ENCODE measurements at regions not wholly inside any gene's neighbourhood (a gene's known extent, or its start where the extent isn't known, plus 50 kb on each side); places are given as distances from the start of the nearest gene placed in this dataset.

DNA sequence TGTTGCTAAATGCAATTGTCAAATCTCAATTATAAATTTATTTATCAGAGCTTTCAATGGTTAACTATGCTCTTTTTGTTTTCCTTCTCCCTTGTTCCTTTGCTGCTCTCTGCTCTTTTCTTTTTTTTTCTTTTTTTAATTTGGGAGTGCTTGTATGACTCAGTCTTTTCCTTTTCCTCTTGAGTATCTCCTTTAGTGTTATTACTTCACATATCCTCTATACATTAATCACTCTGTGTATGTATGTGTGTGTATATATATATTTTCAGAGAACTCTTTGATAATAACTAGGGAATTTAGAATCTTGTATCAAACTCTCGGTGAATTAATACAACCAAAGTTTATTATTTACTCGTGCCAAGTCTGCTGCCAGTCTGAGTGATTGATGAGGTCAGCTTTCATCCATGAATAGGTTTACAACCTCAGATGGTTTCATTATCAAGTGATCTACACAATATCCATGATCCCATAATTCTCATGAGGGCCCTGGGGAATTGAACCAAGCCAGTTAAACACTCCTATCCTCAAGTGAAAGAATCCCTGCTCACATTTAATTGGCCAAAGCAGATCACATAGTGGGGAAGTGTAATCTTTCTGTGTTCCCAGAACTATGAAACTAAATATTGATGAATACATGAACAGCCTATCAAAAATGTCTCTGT, 743.4 kb upstream of the CNTN5 start:
- FAIRE-seq (no peak), DNase-seq (ENCODE audit: low read depth, low spot score) (no peak)
- H3K36me3 ChIP-seq (ENCODE audit: control insufficient read depth in 2 of 2, extremely low read depth in 1 of 2, insufficient read depth in 2 of 2, low read length in 2 of 2), result no peaks in the 10 kb centered on the region
- TF ChIP-seq POLR2A (IDR thresholded peaks at IDR 0.05; ENCODE audit: low read depth, low read length), result no peak
- TF ChIP-seq POLR2AphosphoS5 (IDR thresholded peaks at IDR 0.05; ENCODE audit: insufficient read depth, low read depth, low read length), result no peak
- no peak for TF ChIP-seq FOS (IDR thresholded peaks at IDR 0.05; ENCODE audit: borderline replicate concordance, insufficient read depth, low read length)
- no peak overlapping the region for H2AFZ ChIP-seq (ENCODE audit: low read depth, low read length)
- no peaks in the 10 kb centered on the region for H3K9me3 ChIP-seq (replicated peaks; ENCODE audit: control insufficient read depth, insufficient read depth, low read length)
- no peaks in the 10 kb centered on the region for H3K79me2 ChIP-seq (ENCODE audit: control insufficient read depth, insufficient read depth, low read length)
- H3K9ac ChIP-seq (replicated peaks; ENCODE audit: extremely low read depth, insufficient read depth, low read length), result no peak overlapping the region
- dilution Hi-C loops (cut with MboI; ENCODE audit: extremely low pct_ligation_motif_present, low sequenced_read_pairs), result no loop called here
- intact Hi-C loops (cut with micrococcal nuclease), result no loop called here
- no peak overlapping the region for H3K4me2 ChIP-seq (ENCODE audit: insufficient read depth, low read length)
- CTCF ChIA-PET, result no interaction called here
- H3K9me1 ChIP-seq (replicated peaks; ENCODE audit: control insufficient read depth, extremely low read depth, insufficient read depth, low read length), result no peaks in the 10 kb centered on the region
- POLR2A ChIA-PET, result no interaction called here
- no TSS peak for BruUV-seq (replicated peaks)
- no peak overlapping the region for H3K4me3 ChIP-seq (replicated peaks in 1 of 3; ENCODE audit: insufficient read depth in 1 of 3, low read depth in 1 of 3, low read length in 3 of 3)
- H3K4me1 ChIP-seq (ENCODE audit: control insufficient read depth, extremely low read depth, insufficient read depth, low read length), result no peaks in the 10 kb centered on the region
- no peak overlapping the region for H3K27ac ChIP-seq (ENCODE audit: insufficient read depth, low read depth, low read length)
- H4K20me1 ChIP-seq (replicated peaks; ENCODE audit: control insufficient read depth, extremely low read depth, insufficient read depth, low read length), result no peaks in the 10 kb centered on the region
- no peaks in the 10 kb centered on the region for H3K27me3 ChIP-seq (ENCODE audit: control insufficient read depth in 2 of 2, insufficient read depth in 2 of 2, low read length in 2 of 2)

DNA sequence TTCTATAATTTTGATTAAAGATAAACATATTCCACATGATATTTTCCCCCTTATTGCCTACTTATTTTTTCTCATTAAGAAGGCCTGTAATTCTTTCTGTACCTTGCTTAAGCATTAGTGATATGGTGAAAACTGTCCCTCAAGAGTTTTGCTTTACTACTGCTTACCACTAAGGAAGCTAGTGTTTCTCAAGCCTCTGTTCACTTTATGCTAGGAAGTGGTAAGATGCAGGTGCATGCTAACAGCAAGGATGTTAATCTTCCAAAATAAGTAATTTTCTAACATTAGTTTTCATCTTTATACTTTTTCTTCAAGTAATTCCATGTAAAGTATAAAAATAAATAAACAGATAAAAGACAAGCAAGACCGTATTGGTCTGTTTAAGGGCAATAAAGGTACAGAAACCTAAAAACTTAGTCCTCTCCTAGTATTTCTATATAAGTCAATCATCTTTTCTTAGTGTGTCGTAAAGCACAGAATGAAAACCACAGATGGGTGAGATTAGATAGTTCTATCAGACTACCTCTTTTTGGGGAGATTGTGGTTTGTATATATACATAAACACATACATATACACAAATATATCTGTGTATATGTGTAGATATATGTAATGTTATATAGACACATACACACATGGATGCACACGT, 731.0 kb upstream of the CNTN5 start:
- Histone ChIP-seq H3K27me3 (ENCODE audit: control insufficient read depth in 2 of 2, insufficient read depth in 2 of 2, low read length in 2 of 2) (no peaks in the 10 kb centered on the region), H4K20me1 (replicated peaks; ENCODE audit: control insufficient read depth, extremely low read depth, insufficient read depth, low read length) (no peaks in the 10 kb centered on the region), H3K4me2 (ENCODE audit: insufficient read depth, low read length) (no peak overlapping the region), H3K79me2 (ENCODE audit: control insufficient read depth, insufficient read depth, low read length) (no peaks in the 10 kb centered on the region), H3K36me3 (ENCODE audit: control insufficient read depth in 2 of 2, extremely low read depth in 1 of 2, insufficient read depth in 2 of 2, low read length in 2 of 2) (no peaks in the 10 kb centered on the region), H3K9me3 (replicated peaks; ENCODE audit: control insufficient read depth, insufficient read depth, low read length) (peaks cover 2% of the 10 kb centered on the region), H3K9ac (replicated peaks; ENCODE audit: extremely low read depth, insufficient read depth, low read length) (no peak overlapping the region), H3K9me1 (replicated peaks; ENCODE audit: control insufficient read depth, extremely low read depth, insufficient read depth, low read length) (no peaks in the 10 kb centered on the region), H3K4me3 (replicated peaks in 1 of 3; ENCODE audit: insufficient read depth in 1 of 3, low read depth in 1 of 3, low read length in 3 of 3) (no peak overlapping the region), H3K27ac (ENCODE audit: insufficient read depth, low read depth, low read length) (no peak overlapping the region), H3K4me1 (ENCODE audit: control insufficient read depth, extremely low read depth, insufficient read depth, low read length) (no peaks in the 10 kb centered on the region), H2AFZ (ENCODE audit: low read depth, low read length) (no peak overlapping the region)
- DNase-seq (ENCODE audit: low read depth, low spot score), result no peak
- TF ChIP-seq FOS (IDR thresholded peaks at IDR 0.05; ENCODE audit: borderline replicate concordance, insufficient read depth, low read length), result no peak
- TF ChIP-seq, protein P1, sequence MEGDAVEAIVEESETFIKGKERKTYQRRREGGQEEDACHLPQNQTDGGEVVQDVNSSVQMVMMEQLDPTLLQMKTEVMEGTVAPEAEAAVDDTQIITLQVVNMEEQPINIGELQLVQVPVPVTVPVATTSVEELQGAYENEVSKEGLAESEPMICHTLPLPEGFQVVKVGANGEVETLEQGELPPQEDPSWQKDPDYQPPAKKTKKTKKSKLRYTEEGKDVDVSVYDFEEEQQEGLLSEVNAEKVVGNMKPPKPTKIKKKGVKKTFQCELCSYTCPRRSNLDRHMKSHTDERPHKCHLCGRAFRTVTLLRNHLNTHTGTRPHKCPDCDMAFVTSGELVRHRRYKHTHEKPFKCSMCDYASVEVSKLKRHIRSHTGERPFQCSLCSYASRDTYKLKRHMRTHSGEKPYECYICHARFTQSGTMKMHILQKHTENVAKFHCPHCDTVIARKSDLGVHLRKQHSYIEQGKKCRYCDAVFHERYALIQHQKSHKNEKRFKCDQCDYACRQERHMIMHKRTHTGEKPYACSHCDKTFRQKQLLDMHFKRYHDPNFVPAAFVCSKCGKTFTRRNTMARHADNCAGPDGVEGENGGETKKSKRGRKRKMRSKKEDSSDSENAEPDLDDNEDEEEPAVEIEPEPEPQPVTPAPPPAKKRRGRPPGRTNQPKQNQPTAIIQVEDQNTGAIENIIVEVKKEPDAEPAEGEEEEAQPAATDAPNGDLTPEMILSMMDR (IDR thresholded peaks at IDR 0.05; ENCODE audit: extremely low read depth in 1 of 2, insufficient read depth in 1 of 2, low read depth in 1 of 2, low read length in 2 of 2), result no peak
- no peak for TF ChIP-seq GATA2 (IDR thresholded peaks at IDR 0.05; ENCODE audit: insufficient read depth, insufficient read length, low read depth, low read length)
- TF ChIP-seq POLR2A (IDR thresholded peaks at IDR 0.05; ENCODE audit: low read depth, low read length), result no peak
- TF ChIP-seq EZH2 (IDR thresholded peaks at IDR 0.05; ENCODE audit: borderline replicate concordance, low read depth, low read length, severe bottlenecking), result no peak
- no peak for TF ChIP-seq POLR2AphosphoS5 (IDR thresholded peaks at IDR 0.05; ENCODE audit: insufficient read depth, low read depth, low read length)
- no peak for TF ChIP-seq JUN (IDR thresholded peaks at IDR 0.05; ENCODE audit: borderline replicate concordance, insufficient read depth, insufficient read length, low read depth)
- CTCF ChIA-PET, result no interaction called here
- POLR2A ChIA-PET, result no interaction called here
- no peak for FAIRE-seq
- no TSS peak for BruUV-seq (replicated peaks)
- dilution Hi-C loops (cut with MboI; ENCODE audit: extremely low pct_ligation_motif_present, low sequenced_read_pairs) (no loop called here), intact Hi-C loops (cut with micrococcal nuclease) (no loop called here)

Measured in endothelial cell of umbilical vein (primary cell).